Kidney epithelial cell (primary cell): ENCODE measurements at regions not wholly inside any gene's neighbourhood (a gene's known extent, or its start where the extent isn't known, plus 50 kb on each side); places are given as distances from the start of the nearest gene placed in this dataset.
A peak's percentile ranks its signal among the peaks of the same experiment; 100 is the strongest.

Experiments used
- DNase-seq: peaks from one replicate; pipeline ENCODE4 v3.0.0-alpha.2; 2010; ENCODE audit warnings: low read depth
- H3K27me3 ChIP-seq: 2 replicates; pipeline ENCODE4 v1.6.0; 2011; ENCODE audit warnings: low read length; ENCODE audit not compliant: control insufficient read depth, insufficient read depth
- H3K36me3 ChIP-seq: 2 replicates; pipeline ENCODE4 v1.5.1; 2011; ENCODE audit warnings: low read length; ENCODE audit not compliant: control insufficient read depth, insufficient read depth
- H3K4me3 ChIP-seq: 2 replicates; pipeline ENCODE4 v1.5.1; 2011; ENCODE audit warnings: low read depth, mild to moderate bottlenecking, control low read depth, low read length
- CTCF ChIP-seq: IDR thresholded peaks from 2 replicates; pipeline ENCODE4 v1.5.1; 2011; ENCODE audit warnings: mild to moderate bottlenecking, moderate library complexity, low read length, control low read depth, inconsistent platforms; ENCODE audit not compliant: insufficient read depth, poor library complexity, severe bottlenecking

- no peak for TF ChIP-seq CTCF
- DNase-seq, result no peak
These were observed 168.4 kb downstream of the SOCS6 start for GRCh38 chr18:70457223-70457622.

GRCh38 chr18:70456376-70456775 lies 167.5 kb downstream of the SOCS6 start:
- Histone ChIP-seq H3K36me3 (no peaks in the 10 kb centered on the region), H3K27me3 (no peaks in the 10 kb centered on the region), H3K4me3 (no peak overlapping the region)
- no peak for DNase-seq
- TF ChIP-seq CTCF, result no peak

More at GRCh38 chr18:70457223-70457622, 168.4 kb downstream of the SOCS6 start:
- Histone ChIP-seq H3K36me3 (no peaks in the 10 kb centered on the region), H3K4me3 (no peak overlapping the region), H3K27me3 (no peaks in the 10 kb centered on the region)

- no peak overlapping the region for H3K4me3 ChIP-seq
- no peaks in the 10 kb centered on the region for H3K36me3 ChIP-seq
- no peak for TF ChIP-seq CTCF
- H3K27me3 ChIP-seq, result no peaks in the 10 kb centered on the region
- no peak for DNase-seq
These were observed 166.9 kb downstream of the SOCS6 start for GRCh38 chr18:70455731-70456130.

GRCh38 chr18:70454704-70455322 lies 166.0 kb downstream of the SOCS6 start:
- Histone ChIP-seq H3K4me3 (no peak overlapping the region), H3K27me3 (no peaks in the 10 kb centered on the region), H3K36me3 (no peaks in the 10 kb centered on the region)
- peak; percentile 75 for TF ChIP-seq CTCF
- DNase-seq, result peak; percentile 29

GRCh38 chr18:70453058-70453775 lies 164.4 kb downstream of the SOCS6 start:
- no peak overlapping the region for H3K4me3 ChIP-seq
- no peak for DNase-seq
- H3K27me3 ChIP-seq, result no peaks in the 10 kb centered on the region
- no peak for TF ChIP-seq CTCF
- H3K36me3 ChIP-seq, result no peaks in the 10 kb centered on the region

- TF ChIP-seq CTCF, result no peak
- DNase-seq, result no peak
- Histone ChIP-seq H3K36me3 (no peaks in the 10 kb centered on the region), H3K27me3 (no peaks in the 10 kb centered on the region), H3K4me3 (no peak overlapping the region)
These were observed 163.7 kb downstream of the SOCS6 start for GRCh38 chr18:70452501-70452900.
